Esophagus squamous epithelium (tissue), 4 donors: ENCODE measurements at regions not wholly inside any gene's neighbourhood (a gene's known extent, or its start where the extent isn't known, plus 50 kb on each side); places are given as distances from the start of the nearest gene placed in this dataset.

Source experiments
- POLR2A ChIP-seq, 4 donors: fragments of 450-650 bp; IDR thresholded peaks; one replicate each; pipeline ENCODE4 v1.6.1; 2017; ENCODE audit warnings: antibody characterized with exemption in 4 of 4, mild to moderate bottlenecking in 4 of 4, moderate library complexity in 3 of 4
- TF ChIP-seq, protein P1 (sequence below), 6 experiments: fragments of 450-650 bp in 4 of 6; fragments of 200-600 bp in 2 of 6; sonication (generic) in 2 of 6; IDR thresholded peaks; one replicate each; pipeline ENCODE4 v1.5.1; 2016 to 2019; ENCODE audit warnings: antibody characterized with exemption in 6 of 6, mild to moderate bottlenecking in 4 of 6, moderate library complexity in 4 of 6

DNA sequence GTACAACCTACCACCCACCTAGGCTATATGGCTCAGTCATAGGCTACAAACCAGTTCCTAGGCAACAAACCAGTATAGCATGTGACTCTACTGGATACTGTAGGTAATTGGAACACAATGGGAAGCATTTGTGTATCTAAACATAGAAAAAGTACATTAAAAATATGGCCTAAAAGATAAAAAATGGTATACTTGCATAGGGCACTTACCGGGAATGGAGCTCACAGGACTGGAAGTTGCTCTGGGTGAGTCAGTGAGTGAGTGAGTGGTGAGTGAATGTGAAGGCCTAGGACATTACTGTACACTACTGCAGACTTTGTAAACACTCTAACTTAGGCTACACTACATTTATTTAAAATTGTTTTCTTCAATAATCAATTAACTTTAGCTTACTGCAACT is 139.2 kb upstream of the RBPJ start:
- TF ChIP-seq, protein P1, sequence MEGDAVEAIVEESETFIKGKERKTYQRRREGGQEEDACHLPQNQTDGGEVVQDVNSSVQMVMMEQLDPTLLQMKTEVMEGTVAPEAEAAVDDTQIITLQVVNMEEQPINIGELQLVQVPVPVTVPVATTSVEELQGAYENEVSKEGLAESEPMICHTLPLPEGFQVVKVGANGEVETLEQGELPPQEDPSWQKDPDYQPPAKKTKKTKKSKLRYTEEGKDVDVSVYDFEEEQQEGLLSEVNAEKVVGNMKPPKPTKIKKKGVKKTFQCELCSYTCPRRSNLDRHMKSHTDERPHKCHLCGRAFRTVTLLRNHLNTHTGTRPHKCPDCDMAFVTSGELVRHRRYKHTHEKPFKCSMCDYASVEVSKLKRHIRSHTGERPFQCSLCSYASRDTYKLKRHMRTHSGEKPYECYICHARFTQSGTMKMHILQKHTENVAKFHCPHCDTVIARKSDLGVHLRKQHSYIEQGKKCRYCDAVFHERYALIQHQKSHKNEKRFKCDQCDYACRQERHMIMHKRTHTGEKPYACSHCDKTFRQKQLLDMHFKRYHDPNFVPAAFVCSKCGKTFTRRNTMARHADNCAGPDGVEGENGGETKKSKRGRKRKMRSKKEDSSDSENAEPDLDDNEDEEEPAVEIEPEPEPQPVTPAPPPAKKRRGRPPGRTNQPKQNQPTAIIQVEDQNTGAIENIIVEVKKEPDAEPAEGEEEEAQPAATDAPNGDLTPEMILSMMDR (IDR thresholded peaks at IDR 0.05) = no peak
- TF ChIP-seq POLR2A (IDR thresholded peaks at IDR 0.05) = no peak
